PC-3 (cell line): ENCODE measurements at regions not wholly inside any gene's neighbourhood (a gene's known extent, or its start where the extent isn't known, plus 50 kb on each side); places are given as distances from the start of the nearest gene placed in this dataset.

Source experiments
- ATAC-seq: fragments of 200-7000 bp; cut with Tn5 transposase; 2 replicates; pipeline ENCODE4 v1.9.1; 2020; ENCODE audit warnings: mild to moderate bottlenecking, moderate library complexity
- BruUV-seq: library from RNA; stranded (reverse); fragments of 400-500 nt; replicated peaks from 2 replicates; lab custom pipeline; 2021; lab: Mats Ljungman, UMichigan
- CTCF ChIA-PET: fragments of 300-600 bp; sonication (Branson Sonifier 250); formaldehyde crosslinking; loops from one replicate; lab custom pipeline; 2022; ENCODE audit warnings: antibody characterized with exemption; lab: Charles Lee
- POLR2A ChIA-PET: fragments of 300-600 bp; sonication (Branson Sonifier 250); formaldehyde crosslinking; loops from one replicate; lab custom pipeline; 2022; ENCODE audit warnings: antibody characterized with exemption; ENCODE audit not compliant: unreplicated experiment; lab: Charles Lee
- DNase-seq: peaks from one replicate; pipeline ENCODE4 v3.0.0-alpha.2; 2015
- H2AFZ ChIP-seq: fragments of 300-600 bp; sonication (generic); 2 replicates; pipeline ENCODE4 v1.6.0; 2016; ENCODE audit warnings: antibody characterized with exemption, low read length
- H3F3A ChIP-seq: fragments of 300-600 bp; sonication (generic); one replicate; pipeline ENCODE4 v1.6.0; 2017; ENCODE audit warnings: antibody characterized with exemption, low read length, control low read depth, mild to moderate bottlenecking; ENCODE audit not compliant: unreplicated experiment
- H3K27ac ChIP-seq: fragments of 300-600 bp; sonication (generic); 2 replicates; pipeline ENCODE4 v1.5.1; 2016; ENCODE audit warnings: mild to moderate bottlenecking, low read length
- H3K27me3 ChIP-seq: fragments of 300-600 bp; sonication (generic); 2 replicates; pipeline ENCODE4 v1.6.1; 2016; ENCODE audit warnings: low read length, mixed read lengths
- H3K36me3 ChIP-seq: fragments of 300-600 bp; sonication (generic); 2 replicates; pipeline ENCODE4 v1.6.1; 2016; ENCODE audit warnings: low read depth, mixed run types, low read length, mixed read lengths
- H3K4me1 ChIP-seq: fragments of 300-600 bp; sonication (generic); 2 replicates; pipeline ENCODE4 v1.5.1; 2016; ENCODE audit warnings: low read length; ENCODE audit not compliant: insufficient read depth
- H3K4me2 ChIP-seq: fragments of 300-600 bp; sonication (generic); 2 replicates; pipeline ENCODE4 v1.6.0; 2016; ENCODE audit warnings: low read length
- H3K4me3 ChIP-seq: fragments of 300-600 bp; sonication (generic); 2 replicates; pipeline ENCODE4 v1.5.1; 2016; ENCODE audit warnings: mild to moderate bottlenecking, low read length, mixed read lengths
- H3K79me2 ChIP-seq: fragments of 300-600 bp; sonication (generic); 2 replicates; pipeline ENCODE4 v1.6.1; 2017; ENCODE audit warnings: low read length, mixed read lengths
- H3K9ac ChIP-seq: fragments of 300-600 bp; sonication (generic); 2 replicates; pipeline ENCODE4 v1.6.0; 2016; ENCODE audit warnings: mild to moderate bottlenecking, low read length
- H3K9me2 ChIP-seq: fragments of 300-600 bp; sonication (generic); replicated peaks from 2 replicates; pipeline ENCODE4 v1.6.1; 2016; ENCODE audit warnings: mixed run types, low read length, mixed read lengths
- H3K9me3 ChIP-seq: fragments of 300-600 bp; sonication (generic); 2 replicates; pipeline ENCODE4 v1.6.1; 2016; ENCODE audit warnings: low read length, mixed read lengths
- H4K20me1 ChIP-seq: fragments of 300-600 bp; sonication (generic); 2 replicates; pipeline ENCODE4 v1.6.1; 2016; ENCODE audit warnings: low read length, mixed read lengths
- EZH2 ChIP-seq: fragments of 300-600 bp; sonication (generic); IDR thresholded peaks from one replicate; pipeline ENCODE4 v1.6.1; 2017; ENCODE audit warnings: antibody characterized with exemption, mild to moderate bottlenecking, low read length; ENCODE audit not compliant: unreplicated experiment
- EZH2phosphoT487 ChIP-seq: fragments of 300-600 bp; sonication (generic); IDR thresholded peaks from 2 replicates; pipeline ENCODE4 v1.6.1; 2018; ENCODE audit warnings: mild to moderate bottlenecking, antibody characterized with exemption, low read length, borderline replicate concordance
- intact Hi-C: fragments of 100-400 bp; cut with micrococcal nuclease; formaldehyde crosslinking; loops from 2 replicates; pipeline ENCODE4 v1.9.0; 2023
- TF ChIP-seq, protein P1 (sequence below): fragments of 300-600 bp; sonication (generic); conservative IDR thresholded peaks from 2 replicates; pipeline ENCODE4 v1.5.1; 2017; ENCODE audit warnings: antibody characterized with exemption, low read depth, mild to moderate bottlenecking, low read length

DNA sequence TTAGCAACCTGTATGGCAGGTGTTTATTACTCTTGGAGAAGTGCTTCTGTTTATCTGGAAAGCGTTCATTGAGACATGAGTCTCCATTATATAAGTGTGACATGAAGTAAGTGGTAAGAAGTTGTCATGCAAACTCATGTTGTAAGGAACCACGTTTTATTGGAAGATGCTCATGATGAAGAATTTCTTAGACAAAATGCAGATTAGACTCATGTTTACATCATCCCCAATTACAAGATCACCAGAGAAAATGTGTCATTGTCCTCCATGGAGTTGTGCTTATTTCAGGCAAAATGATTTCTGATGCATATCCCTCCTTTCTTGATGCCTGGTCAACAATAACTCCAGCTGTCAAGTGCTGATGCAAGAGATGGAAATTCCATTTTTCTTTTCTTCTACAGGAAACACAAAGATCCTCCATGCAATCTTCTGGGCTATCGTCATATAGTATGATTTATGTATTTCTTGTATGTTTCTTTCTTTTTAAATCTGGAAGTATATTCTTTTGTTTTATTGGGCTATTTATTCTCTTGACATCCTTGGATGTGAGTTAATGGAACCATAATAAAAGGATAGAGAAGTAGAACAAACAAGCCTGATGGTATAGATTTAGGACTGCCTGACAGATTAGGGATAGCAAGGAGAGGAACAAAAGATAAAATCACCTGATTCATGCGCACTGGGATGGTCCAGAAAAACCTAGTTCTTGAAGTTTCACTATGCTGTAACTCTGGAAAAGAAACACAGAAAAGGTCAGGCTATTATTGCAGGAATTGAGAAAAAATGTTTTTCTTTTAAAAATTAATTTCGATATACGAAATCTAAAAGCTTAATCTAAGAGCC, 50.7 kb upstream of the DIAPH3 start:
- Histone ChIP-seq H3K4me2 (no peak overlapping the region), H3K4me1 (no peaks in the 10 kb centered on the region), H3K9me3 (no peaks in the 10 kb centered on the region), H3K79me2 (no peaks in the 10 kb centered on the region), H3K9me2 (no peaks in the 10 kb centered on the region), H3K36me3 (no peaks in the 10 kb centered on the region), H3K27me3 (peaks cover 61% of the 10 kb centered on the region), H3K9ac (no peak overlapping the region), H4K20me1 (no peaks in the 10 kb centered on the region), H3K4me3 (no peak overlapping the region), H3K27ac (no peak overlapping the region), H3F3A (no peaks in the 10 kb centered on the region), H2AFZ (no peak overlapping the region)
- TF ChIP-seq, protein P1, sequence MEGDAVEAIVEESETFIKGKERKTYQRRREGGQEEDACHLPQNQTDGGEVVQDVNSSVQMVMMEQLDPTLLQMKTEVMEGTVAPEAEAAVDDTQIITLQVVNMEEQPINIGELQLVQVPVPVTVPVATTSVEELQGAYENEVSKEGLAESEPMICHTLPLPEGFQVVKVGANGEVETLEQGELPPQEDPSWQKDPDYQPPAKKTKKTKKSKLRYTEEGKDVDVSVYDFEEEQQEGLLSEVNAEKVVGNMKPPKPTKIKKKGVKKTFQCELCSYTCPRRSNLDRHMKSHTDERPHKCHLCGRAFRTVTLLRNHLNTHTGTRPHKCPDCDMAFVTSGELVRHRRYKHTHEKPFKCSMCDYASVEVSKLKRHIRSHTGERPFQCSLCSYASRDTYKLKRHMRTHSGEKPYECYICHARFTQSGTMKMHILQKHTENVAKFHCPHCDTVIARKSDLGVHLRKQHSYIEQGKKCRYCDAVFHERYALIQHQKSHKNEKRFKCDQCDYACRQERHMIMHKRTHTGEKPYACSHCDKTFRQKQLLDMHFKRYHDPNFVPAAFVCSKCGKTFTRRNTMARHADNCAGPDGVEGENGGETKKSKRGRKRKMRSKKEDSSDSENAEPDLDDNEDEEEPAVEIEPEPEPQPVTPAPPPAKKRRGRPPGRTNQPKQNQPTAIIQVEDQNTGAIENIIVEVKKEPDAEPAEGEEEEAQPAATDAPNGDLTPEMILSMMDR, result no peak
- TF ChIP-seq EZH2phosphoT487 (no peak), EZH2 (no peak)
- no peak for DNase-seq
- ChIA-PET CTCF (no interaction called here), POLR2A (no interaction called here)
- no peak for ATAC-seq
- no TSS peak for BruUV-seq
- intact Hi-C loops, result no loop called here

DNA sequence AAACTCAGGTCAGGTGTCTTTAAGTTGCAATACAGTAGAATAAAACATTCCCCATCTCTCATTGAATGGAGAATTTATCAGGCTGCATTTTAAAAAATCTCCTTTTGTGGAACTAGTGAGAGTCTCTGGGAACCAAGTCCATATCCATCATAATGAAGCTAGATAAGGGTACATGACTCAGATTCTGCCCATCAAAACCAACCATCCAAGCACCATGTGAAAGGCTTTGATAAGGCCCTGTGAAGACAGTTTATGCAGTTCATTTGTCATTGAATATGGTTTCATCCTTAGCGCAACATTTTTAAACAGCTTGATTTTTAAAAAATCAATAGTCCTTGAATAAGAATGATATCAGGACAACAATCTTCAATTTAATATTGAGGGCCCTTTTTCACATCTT, 56.3 kb upstream of the DIAPH3 start:
- no peaks in the 10 kb centered on the region for H3K4me1 ChIP-seq
- intact Hi-C loops, result loop anchor here (10.0 kb wide), 1 partner anchor 305 kb away; no protein-coding TSS in a partner anchor

More for the DNA sequence above, 56.3 kb upstream of the DIAPH3 start:
- Histone ChIP-seq H3K4me2 (no peak overlapping the region), H3K36me3 (no peaks in the 10 kb centered on the region), H3K4me3 (no peak overlapping the region), H4K20me1 (no peaks in the 10 kb centered on the region), H3K9ac (no peak overlapping the region), H3F3A (no peaks in the 10 kb centered on the region), H3K27ac (no peak overlapping the region), H3K9me3 (no peaks in the 10 kb centered on the region), H3K27me3 (peaks cover 59% of the 10 kb centered on the region), H2AFZ (no peak overlapping the region), H3K9me2 (no peaks in the 10 kb centered on the region), H3K79me2 (no peaks in the 10 kb centered on the region)
- TF ChIP-seq, protein P1, result no peak
- TF ChIP-seq EZH2phosphoT487 (no peak), EZH2 (no peak)
- ChIA-PET CTCF (no interaction called here), POLR2A (no interaction called here)
- no TSS peak for BruUV-seq
- ATAC-seq, result no peak
- DNase-seq, result no peak
